ENCODE measurements at regions not wholly inside any gene's neighbourhood (a gene's known extent, or its start where the extent isn't known, plus 50 kb on each side); places are given as distances from the start of the nearest gene placed in this dataset.
"Not testable (repeated sequence)": the region's sequence is repeated elsewhere in the genome, so short reads cannot be mapped to it uniquely, and the experiment has no call there.

DNA sequence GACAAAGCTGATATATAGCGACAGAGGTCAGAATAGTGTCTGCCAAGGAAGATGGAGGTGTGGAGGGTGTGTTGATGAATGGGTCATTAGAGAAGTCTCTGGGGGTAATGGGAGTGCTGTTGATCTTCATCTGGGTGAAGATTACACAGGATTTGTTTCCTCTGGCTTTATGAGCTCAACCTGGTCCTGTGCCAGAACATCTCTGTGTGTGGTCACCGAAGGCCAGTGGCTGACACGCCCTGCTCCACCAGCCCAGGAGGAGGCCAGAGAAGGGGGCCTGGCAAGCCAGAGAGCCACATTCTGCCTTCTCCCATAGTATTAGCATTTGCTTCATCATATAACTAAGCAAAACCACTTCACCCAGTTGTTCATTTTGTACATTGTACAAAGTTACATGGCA lies 121.1 kb downstream of the ZNF621 start:
- DNase-seq (ENCODE audit: low read depth) = peak; percentile 70

DNA sequence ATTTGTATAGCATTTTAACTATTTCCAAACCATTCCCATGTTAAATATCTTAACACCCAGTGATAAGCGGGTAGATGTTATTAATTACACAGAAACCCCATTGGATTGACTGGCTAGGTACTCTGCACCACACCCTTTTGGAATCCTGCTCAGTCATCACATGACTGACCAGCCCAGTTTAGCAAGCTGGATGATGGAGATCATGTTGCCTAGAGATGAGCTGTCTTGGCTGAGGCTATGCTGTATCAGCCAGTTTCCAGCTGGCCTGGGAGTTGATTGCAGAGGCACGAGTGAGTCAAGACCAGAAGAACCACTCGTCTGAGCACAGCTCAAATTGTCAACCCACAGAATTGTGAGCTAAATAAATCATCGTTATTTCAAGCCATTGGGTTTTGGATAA lies 124.6 kb downstream of the ZNF621 start:
- peak; percentile 14 for DNase-seq (ENCODE audit: low read depth)

DNA sequence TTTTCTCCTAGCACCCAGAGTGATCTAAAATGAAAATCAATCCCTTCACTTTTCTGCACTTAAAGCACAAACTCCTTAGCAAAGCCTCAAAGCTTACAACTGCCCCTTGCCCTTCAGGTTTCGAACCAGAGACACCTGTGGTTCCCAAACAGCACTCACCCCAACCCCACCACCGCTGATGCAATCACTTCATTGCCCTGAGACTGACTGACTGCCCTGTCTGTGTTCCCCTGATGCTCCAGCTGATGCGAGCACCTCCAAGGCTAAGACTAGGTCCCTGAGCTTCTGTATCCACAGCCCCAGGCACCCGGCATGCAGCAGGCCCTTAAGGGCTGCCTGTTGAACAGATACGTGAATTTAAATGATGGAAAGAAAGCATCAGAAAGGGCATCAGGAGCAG lies 127.3 kb downstream of the ZNF621 start:
- DNase-seq (ENCODE audit: low read depth) = no peak

DNA sequence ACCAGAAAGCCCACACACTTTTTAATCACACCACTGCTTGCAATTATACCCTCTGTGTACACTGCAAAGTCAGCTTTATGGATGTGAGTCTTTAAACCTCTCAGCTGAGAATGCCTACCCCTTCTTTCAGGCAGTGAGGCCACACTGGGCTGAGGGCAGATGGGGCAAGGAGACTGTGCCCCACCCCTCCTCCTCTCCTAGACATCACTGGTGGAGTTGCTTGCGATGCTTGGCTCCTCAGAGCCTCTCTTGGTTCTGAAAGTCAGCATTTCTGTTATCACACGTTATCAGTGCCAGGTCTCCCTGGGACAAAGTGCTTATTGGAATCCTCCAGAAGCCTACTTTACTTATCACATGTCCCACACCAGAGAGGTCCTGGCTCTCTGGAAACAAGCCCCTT lies 128.2 kb downstream of the ZNF621 start:
- no peak for DNase-seq (ENCODE audit: low read depth)

DNA sequence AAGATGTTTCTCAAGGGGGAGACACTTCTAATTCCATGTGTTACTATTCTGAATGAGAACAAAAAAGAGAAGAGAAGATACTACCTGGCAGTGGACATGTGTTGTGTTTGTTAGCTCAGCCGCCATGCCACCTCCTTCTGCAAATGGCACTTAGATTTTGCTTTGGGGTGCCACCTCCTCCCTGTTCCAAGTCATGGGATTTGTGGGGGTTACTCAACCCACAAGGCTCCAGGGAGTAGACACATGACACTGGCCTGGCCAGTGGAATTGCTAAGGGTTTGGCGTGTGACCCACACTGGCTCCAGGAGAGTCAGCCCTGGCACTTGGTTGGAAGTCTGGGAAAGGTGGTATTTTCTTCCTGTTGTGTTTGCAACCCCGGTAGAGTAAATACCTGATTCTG lies 129.1 kb downstream of the ZNF621 start:
- no peak for DNase-seq (ENCODE audit: low read depth)

DNA sequence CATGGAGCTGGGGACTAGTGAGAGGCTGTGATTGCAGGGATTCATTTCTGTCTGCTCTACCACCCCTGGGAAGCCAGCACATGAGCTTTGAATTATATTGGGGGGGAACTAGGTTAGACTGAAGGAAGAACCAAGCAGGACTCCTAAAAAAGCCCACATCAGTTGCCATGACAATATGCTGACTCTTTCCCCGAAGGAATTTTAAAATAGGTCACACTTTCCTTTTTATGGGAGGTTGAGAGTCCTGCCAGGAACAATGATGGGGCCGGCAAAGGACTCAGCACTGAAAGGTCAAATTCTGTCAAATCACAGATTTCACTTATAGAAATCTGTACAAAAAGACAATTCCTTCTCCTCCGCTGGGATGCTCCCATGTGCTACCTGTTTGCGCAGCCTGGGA lies 130.8 kb downstream of the ZNF621 start:
- no peak for DNase-seq (ENCODE audit: low read depth)

DNA sequence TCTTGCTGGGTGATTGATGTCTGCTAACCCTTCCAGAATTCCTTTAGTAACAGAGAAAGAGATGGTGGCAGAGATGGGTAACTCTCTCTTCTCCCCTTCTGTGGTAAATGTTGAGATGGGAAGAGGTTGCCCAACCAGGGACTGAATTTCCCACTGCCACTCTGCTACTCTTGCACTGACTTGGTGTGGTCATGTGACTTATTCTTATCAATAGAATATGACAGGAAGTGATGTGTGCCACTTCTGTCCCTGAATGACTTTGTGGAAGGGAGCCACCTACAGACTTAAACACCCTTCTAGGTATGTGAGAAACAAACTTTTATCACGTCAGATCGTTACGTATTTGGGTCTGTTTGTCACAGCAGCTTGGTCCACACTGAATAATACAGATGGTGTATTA lies 132.9 kb downstream of the ZNF621 start:
- no peak for DNase-seq (ENCODE audit: low read depth)

DNA sequence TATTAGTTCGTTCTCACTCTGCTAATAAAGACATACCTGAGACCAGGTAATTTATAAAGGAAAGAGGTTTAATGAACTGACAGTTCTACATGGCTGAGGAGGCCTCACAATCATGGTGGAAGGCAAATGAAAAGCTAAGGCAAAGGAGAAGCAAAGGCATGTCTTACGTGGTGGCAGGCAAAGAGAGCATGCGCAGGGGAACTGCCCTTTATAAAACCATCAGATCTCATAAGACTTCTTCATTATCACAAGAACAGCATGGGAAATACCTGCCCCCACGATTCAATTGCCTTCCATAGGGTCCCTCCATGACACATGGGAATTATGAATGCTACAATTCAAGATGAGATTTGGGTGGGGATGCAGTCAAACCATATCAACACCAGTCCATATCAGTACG lies 133.5 kb downstream of the ZNF621 start:
- DNase-seq (ENCODE audit: low read depth) = no peak

DNA sequence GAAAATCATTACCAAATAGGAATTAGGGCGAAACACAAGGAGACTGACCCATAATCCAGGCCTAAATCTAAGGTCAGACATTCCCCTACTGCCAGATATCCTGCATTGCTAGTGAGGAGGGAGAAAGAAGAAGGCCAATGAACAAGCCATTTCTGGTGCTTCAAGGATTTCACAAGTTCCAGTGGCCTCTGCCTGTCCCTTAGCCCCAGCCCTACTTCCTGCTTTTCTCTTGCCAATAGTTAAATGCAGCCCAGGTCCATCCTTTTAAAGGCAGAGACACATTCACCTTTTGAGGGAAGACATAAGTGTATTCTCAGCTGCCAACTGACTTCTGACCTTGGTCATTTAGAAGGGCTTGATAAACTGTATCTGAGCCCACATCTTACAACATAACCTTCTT lies 135.8 kb downstream of the ZNF621 start:
- no peak for DNase-seq (ENCODE audit: low read depth)

DNA sequence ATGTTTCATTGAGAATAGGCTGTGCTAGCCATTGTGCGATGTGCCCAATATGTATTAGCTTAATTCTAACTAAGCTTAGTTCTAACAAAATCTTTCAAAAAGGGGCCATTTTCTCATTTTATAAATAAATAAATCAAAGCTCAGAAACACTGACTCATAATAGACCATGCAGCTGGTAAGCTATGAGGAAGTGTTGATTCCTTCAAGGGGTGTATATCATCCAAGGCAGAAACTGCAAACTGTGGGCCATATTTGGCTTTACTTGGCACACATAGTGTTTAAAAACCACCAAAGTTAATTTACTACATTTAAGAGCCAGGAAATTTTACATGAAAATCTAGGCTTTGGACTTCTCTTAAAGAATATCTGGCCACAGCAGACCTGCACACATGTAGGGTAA lies 136.5 kb downstream of the ZNF621 start:
- DNase-seq (ENCODE audit: low read depth) = no peak

DNA sequence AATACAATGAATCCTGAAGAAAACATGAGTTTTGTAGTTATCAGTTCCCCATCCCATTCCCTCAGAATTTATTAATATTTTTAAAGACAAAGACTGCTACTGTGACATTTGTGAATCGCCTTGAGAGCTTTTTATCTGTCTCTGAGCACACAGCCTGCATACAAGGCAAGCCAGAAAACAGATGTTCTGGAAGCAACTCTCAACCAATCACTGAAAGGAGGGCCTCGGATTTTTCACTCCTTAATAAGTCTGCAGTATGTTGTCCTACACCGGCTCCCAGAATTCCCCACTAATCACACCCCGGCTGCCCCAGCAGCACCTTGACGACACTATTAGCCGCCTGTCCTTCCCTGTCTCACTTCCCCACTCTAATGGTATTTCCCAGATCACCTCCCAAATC lies 138.5 kb downstream of the ZNF621 start:
- DNase-seq (ENCODE audit: low read depth) = no peak

DNA sequence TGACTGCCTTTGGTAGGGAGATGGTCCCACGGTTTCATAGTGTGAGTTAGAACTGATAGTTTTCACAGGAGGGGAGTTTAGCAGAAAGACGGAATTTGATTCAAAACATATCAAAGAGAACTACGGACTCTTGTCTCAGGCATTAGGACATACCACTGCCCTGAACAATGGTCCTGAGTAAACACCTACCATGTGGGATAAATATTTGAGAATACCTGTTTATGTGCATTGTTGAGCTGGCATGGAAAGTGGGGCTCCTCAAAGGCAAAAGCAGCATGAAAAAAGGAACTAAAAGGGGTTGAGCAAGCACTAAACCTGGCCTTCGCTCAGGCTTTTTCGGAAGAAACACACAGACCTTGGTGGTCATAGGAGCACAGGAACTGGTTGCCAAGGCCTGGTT lies 144.4 kb downstream of the ZNF621 start:
- no peak for DNase-seq (ENCODE audit: low read depth)

DNA sequence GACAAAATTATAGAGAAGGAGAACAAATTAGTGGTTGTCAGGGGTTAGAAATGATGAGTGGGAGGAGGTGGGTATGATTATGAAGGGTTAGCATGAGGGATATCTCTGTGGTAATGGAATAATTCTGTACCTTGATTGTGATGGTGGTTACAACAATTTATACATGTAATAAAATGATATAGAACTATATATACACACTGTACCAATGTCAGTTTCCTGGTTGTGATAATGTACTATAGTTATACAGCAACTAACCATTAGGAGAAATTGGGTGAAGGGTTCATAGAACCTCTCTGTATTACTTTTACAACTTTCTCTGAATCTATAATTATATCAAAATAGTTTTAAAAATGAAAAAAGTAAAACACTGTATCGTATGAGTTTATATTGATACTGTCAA lies 148.1 kb downstream of the ZNF621 start:
- no peak for DNase-seq (ENCODE audit: low read depth)

DNA sequence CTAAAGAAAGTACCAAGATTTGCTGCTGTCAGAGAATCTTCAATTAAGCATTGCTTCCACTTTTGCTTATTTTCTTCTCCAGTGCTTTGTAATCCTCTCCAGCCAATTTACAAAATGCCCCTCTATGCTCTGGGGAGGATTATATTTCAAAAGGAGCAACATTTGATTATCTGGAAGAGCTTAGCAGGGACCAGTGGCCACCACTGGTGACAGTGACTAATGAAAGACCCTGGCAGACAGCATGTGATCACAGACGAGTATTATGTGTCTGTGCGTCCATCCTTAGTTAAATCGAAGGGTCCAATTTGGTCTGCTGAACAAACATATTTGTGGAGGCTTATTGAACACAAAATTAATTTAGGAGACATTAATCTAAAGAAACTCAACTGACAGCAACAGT lies 152.6 kb downstream of the ZNF621 start:
- no peak for DNase-seq (ENCODE audit: low read depth)

DNA sequence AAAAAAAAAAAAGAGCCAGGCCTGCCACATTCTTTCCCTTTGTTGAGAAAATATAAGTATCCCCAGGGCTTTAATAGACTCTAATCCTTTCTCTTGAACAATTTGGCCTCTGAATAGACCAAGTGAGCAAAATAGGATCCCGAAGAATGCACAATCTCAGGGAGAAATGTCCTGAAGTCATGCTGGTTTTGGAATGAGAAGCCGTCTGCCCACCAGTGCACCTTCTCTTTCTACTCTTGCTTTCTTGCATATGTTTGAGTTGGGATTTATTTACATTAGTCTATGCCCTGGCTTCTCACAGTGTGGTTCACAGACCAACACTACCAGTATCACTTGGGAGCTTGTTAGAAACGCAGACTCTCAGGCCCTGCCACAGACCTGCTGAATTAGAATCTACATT lies 153.0 kb downstream of the ZNF621 start:
- no peak for DNase-seq (ENCODE audit: low read depth)

DNA sequence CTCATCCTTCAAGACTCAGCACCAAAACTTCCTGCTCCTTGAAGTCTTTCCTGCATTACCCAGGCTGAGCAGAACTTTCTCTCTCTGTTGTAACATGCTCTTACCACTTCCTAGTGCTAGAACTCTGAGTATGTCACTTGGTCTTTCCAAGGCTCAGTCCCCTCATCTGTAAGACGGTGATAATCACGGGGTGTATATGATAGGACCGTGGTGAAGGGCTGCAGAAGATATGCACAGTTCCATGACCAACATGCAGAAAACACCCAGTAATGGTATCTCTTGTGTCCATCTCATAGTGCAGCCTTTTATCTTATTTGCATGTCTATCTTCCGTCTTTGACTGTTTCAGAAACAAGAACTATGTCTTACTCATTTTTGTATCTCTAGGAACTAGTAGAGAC lies 154.5 kb downstream of the ZNF621 start:
- no peak for DNase-seq (ENCODE audit: low read depth)

DNA sequence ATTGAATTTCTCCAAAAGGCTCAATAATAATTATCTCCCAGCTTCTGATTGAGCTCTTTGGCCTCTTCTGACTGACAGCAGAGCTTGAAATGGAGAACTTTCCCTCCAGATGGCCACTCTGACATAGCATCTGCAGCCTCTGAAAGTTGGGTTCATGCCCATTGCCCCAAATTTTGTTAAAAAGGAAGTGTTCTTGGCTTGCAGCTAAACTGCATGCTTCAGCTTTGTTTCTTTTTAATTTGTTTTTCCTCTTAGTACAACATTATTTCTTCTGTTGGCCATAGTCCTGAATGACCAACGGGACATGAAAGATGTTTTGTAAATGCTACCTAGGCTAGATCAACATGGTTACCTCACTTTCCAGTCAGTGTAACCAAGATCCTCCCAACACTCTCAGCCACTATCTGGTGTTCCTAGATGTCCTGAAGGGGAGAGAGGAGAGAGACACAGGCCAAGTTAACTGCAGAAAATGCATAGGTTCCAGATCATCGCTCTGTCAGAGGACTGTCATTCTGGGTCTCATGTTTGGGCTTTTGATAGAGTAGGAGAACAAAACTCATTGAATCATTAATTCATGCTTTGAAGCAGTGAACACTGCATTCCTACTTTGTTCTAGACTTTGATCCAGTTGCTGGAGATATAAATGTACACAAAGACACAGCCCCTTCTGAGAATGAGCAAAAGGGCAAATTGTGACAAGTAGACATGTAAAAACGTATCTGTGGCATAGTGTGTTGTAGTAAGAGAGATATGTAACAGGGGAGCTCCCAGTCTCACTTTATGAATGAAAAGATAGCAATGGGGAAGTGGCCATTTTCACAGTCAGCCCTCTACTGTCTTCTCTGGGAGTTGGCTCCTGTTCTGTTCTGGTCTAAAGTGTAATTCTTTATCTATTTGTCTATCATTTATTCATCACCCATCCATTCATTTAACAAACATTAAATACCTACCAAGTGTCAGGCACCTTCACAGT lies 156.2 kb downstream of the ZNF621 start:
- DNase-seq (ENCODE audit: low read depth) = no peak

DNA sequence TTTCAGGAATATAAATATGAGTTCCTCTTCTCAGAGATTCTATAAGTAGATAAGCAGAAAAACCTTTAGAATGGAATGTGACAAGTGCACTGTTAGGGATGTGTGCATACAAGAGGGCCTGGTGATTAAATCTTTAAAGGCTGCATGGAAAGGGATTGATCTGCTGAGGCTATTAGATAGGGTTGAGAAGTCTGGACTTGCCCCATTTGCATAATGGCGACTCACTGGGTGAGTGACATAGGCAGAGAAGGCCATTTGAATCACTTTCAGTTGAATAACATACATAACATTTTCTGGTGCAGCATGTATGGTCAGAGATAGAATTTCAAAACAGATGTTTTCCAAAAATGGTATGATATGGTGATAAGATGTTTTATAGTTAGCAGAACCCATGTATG lies 156.9 kb downstream of the ZNF621 start:
- DNase-seq (ENCODE audit: low read depth) = no peak

DNA sequence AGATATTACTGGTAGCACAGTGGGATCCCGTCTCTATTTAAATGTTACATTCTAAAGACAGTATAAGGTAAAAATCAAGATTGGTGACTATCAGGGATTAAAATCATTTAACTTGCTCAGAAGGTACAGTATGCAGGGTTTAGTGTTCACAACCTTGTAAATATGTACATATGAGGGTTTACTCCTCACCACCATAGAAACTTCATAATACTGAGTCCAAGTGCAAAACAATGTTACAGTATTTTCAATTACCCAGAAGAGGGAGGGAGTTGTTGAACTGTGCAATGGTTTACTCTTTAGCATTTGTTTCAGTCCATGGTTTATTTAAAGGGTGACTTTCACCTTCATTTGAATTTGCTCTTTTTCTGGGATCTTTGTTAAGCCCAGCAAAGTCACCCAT lies 165.1 kb downstream of the ZNF621 start:
- DNase-seq (ENCODE audit: low read depth) = no peak

DNA sequence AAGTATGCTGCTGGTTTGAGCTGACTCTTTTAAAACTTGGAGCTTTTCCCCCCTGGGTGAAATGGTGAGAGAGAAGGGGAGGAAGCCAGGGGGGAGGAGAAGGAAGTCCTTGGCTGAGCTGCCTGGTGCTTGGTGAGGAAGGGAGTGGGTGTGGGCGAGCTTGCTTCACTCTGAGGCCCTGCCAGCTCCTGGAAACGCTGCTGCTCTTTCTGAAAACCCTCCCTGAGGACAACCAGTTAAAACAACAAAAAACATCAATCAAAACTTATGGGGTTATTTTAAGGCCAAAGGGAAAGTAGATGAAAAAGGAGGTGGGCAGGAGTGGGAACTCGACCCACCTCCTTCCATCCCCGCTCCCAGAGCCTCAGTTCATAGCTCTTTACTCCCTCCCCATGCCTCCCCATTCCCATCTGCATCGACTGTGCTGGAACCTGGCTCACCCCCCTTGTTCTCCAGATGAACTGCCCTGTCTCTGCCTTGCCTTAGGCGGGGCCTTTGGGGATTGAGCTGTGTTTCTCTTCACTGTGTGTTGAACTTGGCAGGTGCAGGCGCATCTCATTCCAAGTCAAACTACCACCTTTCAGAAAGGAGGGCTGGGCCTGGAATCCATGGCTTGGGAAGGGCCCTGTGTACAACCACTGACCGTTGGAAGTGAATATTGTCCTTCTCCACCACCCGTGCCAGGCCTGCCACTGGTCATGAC lies 166.1 kb downstream of the ZNF621 start:
- no peak for DNase-seq (ENCODE audit: low read depth)

DNA sequence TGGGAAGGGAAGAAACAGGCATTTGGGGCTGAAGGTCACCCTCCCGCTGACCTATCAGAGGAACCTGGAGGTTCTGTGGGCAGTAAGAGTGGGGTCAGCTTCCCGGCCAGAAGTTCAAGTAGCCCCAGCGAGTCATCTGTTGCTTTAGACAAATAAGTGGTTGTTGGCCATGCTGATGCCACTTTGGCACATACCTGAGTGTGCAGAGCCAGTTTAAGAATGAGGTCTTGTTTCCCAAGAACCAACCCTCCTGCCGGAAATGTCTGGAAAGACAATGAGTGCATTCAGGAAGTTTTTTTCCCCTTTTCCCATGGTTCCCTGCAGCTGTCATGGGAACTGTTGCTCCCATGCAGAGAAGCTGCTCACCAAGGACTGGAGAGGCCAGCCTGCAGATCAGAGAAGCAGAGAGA lies 166.7 kb downstream of the ZNF621 start:
- DNase-seq (ENCODE audit: low read depth) = peak; percentile 37

DNA sequence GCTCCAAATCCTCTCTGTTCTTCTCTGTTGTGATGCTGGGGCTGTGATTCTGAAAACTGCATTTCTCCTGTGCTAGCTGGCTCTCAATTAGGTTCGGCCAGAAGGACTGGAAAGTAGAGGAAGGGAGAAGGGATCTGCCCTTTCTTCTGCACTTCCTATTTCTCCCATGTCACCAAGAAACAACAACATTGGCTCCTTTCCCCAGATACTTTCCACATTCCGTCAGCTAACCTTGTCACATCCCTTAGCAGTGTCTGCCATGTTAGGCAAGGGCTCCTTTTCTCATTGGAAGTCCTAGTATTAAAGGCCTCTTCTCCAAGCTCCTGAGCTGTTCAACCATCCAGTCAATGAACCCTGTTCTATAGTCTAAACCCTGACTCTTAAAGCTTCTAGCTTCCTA lies 171.1 kb downstream of the ZNF621 start:
- no peak for DNase-seq (ENCODE audit: low read depth)

DNA sequence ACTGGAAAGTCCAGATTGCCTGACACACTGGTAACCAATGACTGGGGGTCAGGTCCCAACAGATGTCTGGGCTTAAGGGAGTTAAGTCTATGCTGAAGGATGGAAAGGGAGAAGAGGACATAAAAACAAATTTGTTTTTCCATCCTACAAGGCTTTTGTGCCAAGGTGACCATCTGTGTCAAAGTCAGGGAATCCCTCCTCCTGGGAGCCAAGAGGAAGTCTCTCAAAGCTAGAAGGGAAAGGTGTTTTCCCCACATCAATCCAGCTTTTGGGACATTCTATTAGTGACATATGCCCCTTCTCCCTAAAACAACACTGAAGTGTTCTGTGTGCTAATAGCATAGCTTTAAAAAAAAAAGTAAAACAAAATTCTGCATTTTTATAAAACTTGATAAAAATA lies 173.9 kb downstream of the ZNF621 start:
- not testable (repeated sequence) for DNase-seq (ENCODE audit: low read depth)

Data from RPMI7951 (cell line).